HG03045 (cell line): ENCODE measurements at regions not wholly inside any gene's neighbourhood (a gene's known extent, or its start where the extent isn't known, plus 50 kb on each side); places are given as distances from the start of the nearest gene placed in this dataset.

ENCODE experiments used
- ATAC-seq: cut with Tn5 transposase; IDR thresholded peaks from one replicate; pipeline ENCODE4 v1.9.1; 2021; ENCODE audit warnings: mild to moderate bottlenecking, moderate library complexity; ENCODE audit not compliant: unreplicated experiment

GRCh38 chr7:81607987-81608386, 161.9 kb downstream of the HGF start:
- no peak for ATAC-seq

GRCh38 chr7:81606078-81606863, 163.6 kb downstream of the HGF start:
- no peak for ATAC-seq

GRCh38 chr7:81605493-81605892, 164.4 kb downstream of the HGF start:
- no peak for ATAC-seq

DNA sequence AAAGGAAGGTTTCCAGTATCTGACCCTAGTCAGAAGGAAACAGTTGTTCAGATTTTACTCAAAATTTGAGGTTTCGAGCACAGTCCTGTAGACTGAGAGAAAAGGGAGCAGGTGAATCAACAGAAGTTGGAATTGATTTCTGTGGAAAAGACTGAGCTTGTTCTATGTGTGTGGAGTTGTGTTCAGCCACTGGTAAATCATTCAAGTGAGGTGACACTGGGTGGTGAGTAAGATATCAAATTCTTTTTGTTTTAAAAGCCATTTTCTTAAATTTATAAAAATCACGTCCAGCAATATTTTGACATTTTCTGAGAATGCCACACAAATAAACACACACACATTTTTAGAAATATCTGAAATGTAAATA, 165.1 kb downstream of the HGF start:
- ATAC-seq = no peak

DNA sequence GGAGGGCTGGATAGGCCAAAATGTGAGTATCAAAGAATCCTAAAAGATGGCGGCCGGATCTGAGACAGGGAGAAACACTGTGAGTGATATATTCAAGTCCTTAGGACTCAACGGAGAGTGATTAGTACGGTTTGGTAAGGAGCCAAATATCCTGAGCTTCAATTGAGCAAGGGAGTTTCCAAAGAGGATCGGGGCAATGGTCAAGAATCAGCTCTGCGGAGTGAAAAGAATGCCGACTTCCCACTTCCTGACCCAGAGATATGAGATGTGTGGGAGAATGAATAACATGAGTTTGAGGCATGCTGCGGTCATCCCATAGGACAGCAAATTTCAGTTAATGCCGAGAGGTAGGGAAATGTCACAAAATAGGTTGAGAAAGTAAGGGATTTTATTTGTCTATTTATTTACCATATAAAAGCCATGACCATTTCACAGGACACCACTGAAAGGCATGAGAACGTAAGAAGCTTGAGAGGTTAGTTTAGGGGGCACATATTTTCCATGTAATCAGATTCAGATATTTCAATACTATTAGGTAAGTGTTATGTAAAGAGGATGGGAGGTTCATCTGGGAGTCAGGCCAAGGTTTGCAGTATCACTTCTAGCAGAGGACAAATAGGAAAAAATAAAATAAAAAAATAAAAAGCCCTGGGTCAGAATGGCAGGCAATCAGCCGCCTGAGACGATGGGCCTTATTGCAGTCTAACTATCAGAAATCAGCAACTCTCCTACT, 165.6 kb downstream of the HGF start:
- ATAC-seq = no peak

DNA sequence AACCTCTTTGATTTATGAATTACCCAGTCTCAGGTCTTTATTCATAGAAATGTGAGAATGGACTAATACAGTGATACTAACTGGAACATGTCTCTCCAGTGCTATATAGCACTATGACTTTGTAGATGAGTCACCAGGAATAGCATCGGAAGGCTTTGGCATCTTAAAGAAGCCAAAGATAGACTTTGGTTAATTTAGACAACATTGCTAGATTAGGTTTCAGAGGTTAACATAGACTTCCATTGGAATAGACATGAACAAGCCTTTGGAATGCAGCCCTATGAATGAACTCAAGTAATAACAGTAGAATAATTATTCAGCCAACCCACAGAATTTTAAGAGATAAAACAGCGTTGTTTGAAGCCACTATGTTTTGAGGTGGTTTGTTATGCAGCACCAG, 169.2 kb downstream of the HGF start:
- ATAC-seq = no peak

GRCh38 chr7:81598951-81599350, 170.9 kb downstream of the HGF start:
- ATAC-seq = no peak

GRCh38 chr7:81594767-81595166, 175.1 kb downstream of the HGF start:
- no peak for ATAC-seq

GRCh38 chr7:81590131-81590530, 179.7 kb downstream of the HGF start:
- ATAC-seq = no peak

- no peak for ATAC-seq
Measured at GRCh38 chr7:81584667-81585066, 185.2 kb downstream of the HGF start.

- ATAC-seq = no peak
Measured at GRCh38 chr7:81583882-81584533, 185.8 kb downstream of the HGF start.

DNA sequence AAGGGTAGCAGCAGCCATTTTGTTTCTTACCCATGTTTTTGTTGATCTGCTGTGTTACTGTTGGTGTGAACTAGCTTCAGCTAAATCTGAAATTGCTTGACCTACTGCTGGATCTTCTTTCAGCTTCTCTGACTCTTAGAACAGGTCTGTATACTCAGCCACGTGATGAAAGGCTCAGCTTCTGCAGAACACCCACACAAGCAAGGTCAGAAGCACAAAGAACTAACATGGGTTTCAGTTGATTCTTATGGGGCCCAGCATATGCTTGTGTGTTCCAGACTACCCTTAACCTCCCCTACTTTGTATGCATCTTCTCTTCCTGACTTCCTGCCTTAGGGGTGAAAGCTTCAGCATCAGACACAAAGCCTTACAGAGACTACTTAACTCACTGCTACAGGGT, 186.8 kb downstream of the HGF start:
- no peak for ATAC-seq

- no peak for ATAC-seq
Measured at GRCh38 chr7:81577642-81578340, 192.1 kb downstream of the HGF start.

- no peak for ATAC-seq
Measured at GRCh38 chr7:81574723-81575326, 195.0 kb downstream of the HGF start.

DNA sequence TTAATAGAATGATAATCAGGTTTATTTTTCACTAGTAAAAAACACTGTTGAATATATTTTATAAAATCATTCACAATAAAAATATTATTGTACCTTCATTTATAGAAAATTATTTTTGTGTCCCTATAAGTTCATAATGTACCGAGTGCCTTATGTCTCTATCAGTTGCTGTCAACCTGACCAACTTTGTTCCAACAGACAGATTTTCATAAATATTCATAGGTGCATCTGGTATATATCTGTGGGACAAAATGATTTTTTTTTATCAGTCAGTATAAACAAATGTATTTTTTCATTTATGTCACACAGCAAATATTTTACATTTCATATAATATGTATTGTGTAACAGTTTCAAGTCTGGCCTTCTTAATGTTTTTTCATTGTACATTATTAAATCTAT, 195.9 kb downstream of the HGF start:
- no peak for ATAC-seq

GRCh38 chr7:81573128-81573527, 196.7 kb downstream of the HGF start:
- no peak for ATAC-seq

GRCh38 chr7:81562581-81562980, 207.3 kb downstream of the HGF start:
- ATAC-seq = no peak

GRCh38 chr7:81560708-81561107, 209.1 kb downstream of the HGF start:
- ATAC-seq = no peak

- no peak for ATAC-seq
Measured at GRCh38 chr7:81549484-81550016, 220.3 kb downstream of the HGF start.

GRCh38 chr7:81534996-81535395, 234.9 kb downstream of the HGF start:
- no peak for ATAC-seq

DNA sequence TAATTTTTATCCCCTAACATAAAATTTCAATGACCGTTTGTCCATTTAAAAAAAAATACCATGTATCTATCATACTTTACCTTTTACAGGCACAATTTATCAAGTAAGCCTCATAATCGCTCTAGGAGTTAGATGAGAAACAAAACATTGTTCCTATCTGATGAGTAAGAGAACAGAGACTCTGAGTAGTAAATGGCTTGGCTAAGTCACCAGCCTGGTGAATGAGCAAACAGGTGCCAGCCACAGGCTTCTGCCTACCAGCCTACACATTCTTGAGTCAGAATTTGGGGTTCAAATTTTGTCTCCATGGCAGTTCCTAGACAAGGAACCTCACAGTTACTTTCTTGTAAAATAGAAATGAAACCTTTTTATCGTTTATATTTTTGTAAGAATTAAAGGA, 235.4 kb downstream of the HGF start:
- no peak for ATAC-seq
